Right atrium auricular region (tissue), 2 donors: ENCODE measurements at regions not wholly inside any gene's neighbourhood (a gene's known extent, or its start where the extent isn't known, plus 50 kb on each side); places are given as distances from the start of the nearest gene placed in this dataset.

Source experiments
- DNase-seq: peaks from one replicate; pipeline ENCODE4 v3.0.0-alpha.2; 2019; ENCODE audit warnings: low spot score
- H3K27ac ChIP-seq, 2 donors: fragments of 200-600 bp; sonication (generic); 1 replicate in 1 of 2; 2 replicates in 1 of 2; pipeline ENCODE4 v1.5.1; 2016 to 2019
- H3K27me3 ChIP-seq, 2 donors: fragments of 200-600 bp; sonication (generic); one replicate each; pipeline versions ENCODE4 v1.5.1 to v1.6.0; 2017 to 2019
- H3K36me3 ChIP-seq: fragments of 200-600 bp; sonication (generic); one replicate; pipeline ENCODE4 v1.5.1; 2016
- H3K4me1 ChIP-seq, 2 donors: fragments of 200-600 bp; sonication (generic); one replicate each; pipeline versions ENCODE4 v1.5.1 to v1.6.0; 2017 to 2019
- H3K4me3 ChIP-seq, 2 donors: fragments of 200-600 bp; sonication (generic); 1 replicate in 1 of 2; 2 replicates in 1 of 2; pipeline ENCODE4 v1.5.1; 2017 to 2019; ENCODE audit warnings: mild to moderate bottlenecking in 1 of 2, moderate library complexity in 1 of 2
- H3K9me3 ChIP-seq, 2 donors: fragments of 200-600 bp; sonication (generic); one replicate each; pipeline ENCODE4 v1.5.1; 2019
- TF ChIP-seq, protein P1 (sequence below), 2 donors: fragments of 200-600 bp; sonication (generic); IDR thresholded peaks; one replicate each; pipeline ENCODE4 v1.5.1; 2019; ENCODE audit warnings: antibody characterized with exemption in 2 of 2

GRCh38 chr16:79914961-79915720 lies 314.6 kb upstream of the MAF start:
- DNase-seq = no peak
- Histone ChIP-seq H3K4me3 (no peak overlapping the region), H3K36me3 (no peaks in the 10 kb centered on the region), H3K9me3 (no peaks in the 10 kb centered on the region), H3K27ac (no peak overlapping the region), H3K27me3 (no peaks in the 10 kb centered on the region), H3K4me1 (no peaks in the 10 kb centered on the region)
- TF ChIP-seq, protein P1, sequence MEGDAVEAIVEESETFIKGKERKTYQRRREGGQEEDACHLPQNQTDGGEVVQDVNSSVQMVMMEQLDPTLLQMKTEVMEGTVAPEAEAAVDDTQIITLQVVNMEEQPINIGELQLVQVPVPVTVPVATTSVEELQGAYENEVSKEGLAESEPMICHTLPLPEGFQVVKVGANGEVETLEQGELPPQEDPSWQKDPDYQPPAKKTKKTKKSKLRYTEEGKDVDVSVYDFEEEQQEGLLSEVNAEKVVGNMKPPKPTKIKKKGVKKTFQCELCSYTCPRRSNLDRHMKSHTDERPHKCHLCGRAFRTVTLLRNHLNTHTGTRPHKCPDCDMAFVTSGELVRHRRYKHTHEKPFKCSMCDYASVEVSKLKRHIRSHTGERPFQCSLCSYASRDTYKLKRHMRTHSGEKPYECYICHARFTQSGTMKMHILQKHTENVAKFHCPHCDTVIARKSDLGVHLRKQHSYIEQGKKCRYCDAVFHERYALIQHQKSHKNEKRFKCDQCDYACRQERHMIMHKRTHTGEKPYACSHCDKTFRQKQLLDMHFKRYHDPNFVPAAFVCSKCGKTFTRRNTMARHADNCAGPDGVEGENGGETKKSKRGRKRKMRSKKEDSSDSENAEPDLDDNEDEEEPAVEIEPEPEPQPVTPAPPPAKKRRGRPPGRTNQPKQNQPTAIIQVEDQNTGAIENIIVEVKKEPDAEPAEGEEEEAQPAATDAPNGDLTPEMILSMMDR (IDR thresholded peaks at IDR 0.05) = no peak

DNA sequence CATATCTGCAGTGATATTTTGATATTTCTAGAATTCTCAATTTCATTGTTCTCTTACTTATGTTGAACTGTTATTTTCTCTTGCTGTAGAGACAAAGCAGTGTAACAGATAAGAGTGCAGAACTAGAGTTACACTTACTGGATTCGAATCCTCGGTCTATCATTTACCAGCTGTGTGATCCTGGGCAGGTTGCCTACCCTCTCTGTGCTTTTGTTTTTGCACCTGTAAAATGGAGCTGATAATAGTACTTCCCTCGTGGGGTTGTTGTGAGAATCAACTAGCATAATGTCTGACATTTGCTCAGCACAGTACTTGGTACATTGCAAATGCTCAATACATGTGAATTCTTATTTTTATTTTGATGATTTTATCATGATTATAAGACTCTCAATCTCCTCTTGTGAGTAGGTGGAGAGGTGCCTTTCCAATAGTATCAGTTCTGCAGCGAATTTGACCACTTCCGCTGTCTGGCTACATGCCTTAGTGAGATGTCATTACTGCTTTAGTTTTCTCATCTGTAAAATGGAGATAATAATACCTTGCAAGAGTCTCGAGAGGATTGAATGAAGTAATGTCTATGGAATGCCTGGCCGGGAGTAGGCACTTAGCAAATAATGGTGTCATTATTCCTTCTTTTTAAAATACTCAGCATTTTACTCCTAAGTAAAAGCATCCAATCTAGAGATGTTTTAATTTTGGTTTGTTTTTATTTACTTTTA lies 312.2 kb upstream of the MAF start:
- Histone ChIP-seq H3K27ac (no peak overlapping the region), H3K4me1 (no peaks in the 10 kb centered on the region), H3K36me3 (no peaks in the 10 kb centered on the region), H3K4me3 (no peak overlapping the region), H3K9me3 (no peaks in the 10 kb centered on the region), H3K27me3 (no peaks in the 10 kb centered on the region)
- DNase-seq = no peak
- TF ChIP-seq, protein P1 (IDR thresholded peaks at IDR 0.05) = no peak

DNA sequence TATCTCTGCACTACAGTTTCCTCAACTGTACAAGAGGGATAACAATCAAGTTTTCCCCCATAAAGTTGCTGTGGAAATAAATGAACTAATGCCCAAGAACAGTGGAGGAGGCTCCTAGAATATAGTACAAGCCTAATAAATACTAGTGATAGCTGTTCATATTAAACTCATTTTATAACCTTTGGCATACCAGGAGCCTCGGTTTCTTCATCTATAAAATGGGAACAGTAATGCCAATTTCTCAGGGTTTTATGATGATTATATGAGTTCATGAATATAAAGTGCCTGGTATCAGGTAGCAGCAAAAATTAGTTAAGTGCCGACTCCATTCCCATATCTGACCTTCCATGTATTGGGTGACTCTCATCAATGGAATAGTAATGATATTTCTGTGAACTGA lies 311.1 kb upstream of the MAF start:
- H3K27ac ChIP-seq = no peak overlapping the region
- no peaks in the 10 kb centered on the region for H3K27me3 ChIP-seq
- TF ChIP-seq, protein P1 (IDR thresholded peaks at IDR 0.05) = no peak
- no peak for DNase-seq
- H3K4me1 ChIP-seq = no peaks in the 10 kb centered on the region
- no peaks in the 10 kb centered on the region for H3K36me3 ChIP-seq
- no peaks in the 10 kb centered on the region for H3K9me3 ChIP-seq
- no peak overlapping the region for H3K4me3 ChIP-seq

DNA sequence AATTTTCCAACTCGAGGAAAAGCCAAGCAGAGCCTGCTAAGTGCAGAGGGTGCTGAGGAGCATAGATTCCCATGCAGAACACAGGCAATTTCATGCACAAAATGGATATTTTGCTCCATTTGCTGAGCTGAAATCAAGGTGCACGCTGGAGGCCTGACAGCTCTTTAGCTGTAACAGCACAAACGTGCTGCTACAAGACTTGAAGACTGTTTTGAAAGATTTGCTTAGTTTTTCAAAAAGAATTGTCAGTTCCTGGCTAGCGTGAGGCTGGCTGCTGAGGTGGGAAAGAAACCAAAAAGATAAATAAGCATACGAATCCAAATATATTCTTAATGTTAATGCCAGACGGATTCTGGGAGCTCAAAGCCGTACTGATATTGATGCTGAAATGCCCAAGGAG lies 309.0 kb upstream of the MAF start:
- H3K36me3 ChIP-seq = no peaks in the 10 kb centered on the region
- no peak for DNase-seq
- H3K27ac ChIP-seq = no peak overlapping the region
- no peaks in the 10 kb centered on the region for H3K9me3 ChIP-seq
- TF ChIP-seq, protein P1 (IDR thresholded peaks at IDR 0.05) = no peak
- no peak overlapping the region for H3K4me3 ChIP-seq
- no peaks in the 10 kb centered on the region for H3K27me3 ChIP-seq
- H3K4me1 ChIP-seq = no peaks in the 10 kb centered on the region

GRCh38 chr16:79903471-79903870 lies 302.9 kb upstream of the MAF start:
- TF ChIP-seq, protein P1 (IDR thresholded peaks at IDR 0.05) = no peak
- Histone ChIP-seq H3K4me3 (no peak overlapping the region), H3K36me3 (no peaks in the 10 kb centered on the region), H3K27me3 (no peaks in the 10 kb centered on the region), H3K9me3 (no peaks in the 10 kb centered on the region), H3K4me1 (no peaks in the 10 kb centered on the region), H3K27ac (no peak overlapping the region)
- no peak for DNase-seq
